ENCODE measurements at regions not wholly inside any gene's neighbourhood (a gene's known extent, or its start where the extent isn't known, plus 50 kb on each side); places are given as distances from the start of the nearest gene placed in this dataset.
A peak's percentile ranks its signal among the peaks of the same experiment; 100 is the strongest.

DNA sequence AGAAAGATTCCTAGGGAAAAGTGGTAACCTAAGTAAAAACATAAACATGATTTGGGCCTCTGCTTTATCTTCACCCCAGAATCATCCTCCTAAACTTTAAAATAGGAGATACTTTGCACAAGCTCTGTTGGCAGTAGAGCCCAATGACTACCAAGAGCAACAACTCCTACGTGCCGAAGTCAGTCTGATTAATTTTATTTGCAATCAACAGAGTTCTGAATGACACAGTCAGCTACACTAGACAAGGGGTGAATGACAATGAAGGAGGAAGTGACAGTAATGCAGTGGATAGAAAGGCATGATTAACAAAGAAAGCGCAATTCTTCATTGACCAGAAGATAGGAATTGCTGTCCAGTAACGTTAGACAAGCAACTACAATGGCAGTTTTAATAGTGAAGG is 957.9 kb upstream of the USP15 start (continued):
- TF ChIP-seq, protein P1, sequence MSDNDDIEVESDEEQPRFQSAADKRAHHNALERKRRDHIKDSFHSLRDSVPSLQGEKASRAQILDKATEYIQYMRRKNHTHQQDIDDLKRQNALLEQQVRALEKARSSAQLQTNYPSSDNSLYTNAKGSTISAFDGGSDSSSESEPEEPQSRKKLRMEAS (IDR thresholded peaks at IDR 0.05) = no peak

DNA sequence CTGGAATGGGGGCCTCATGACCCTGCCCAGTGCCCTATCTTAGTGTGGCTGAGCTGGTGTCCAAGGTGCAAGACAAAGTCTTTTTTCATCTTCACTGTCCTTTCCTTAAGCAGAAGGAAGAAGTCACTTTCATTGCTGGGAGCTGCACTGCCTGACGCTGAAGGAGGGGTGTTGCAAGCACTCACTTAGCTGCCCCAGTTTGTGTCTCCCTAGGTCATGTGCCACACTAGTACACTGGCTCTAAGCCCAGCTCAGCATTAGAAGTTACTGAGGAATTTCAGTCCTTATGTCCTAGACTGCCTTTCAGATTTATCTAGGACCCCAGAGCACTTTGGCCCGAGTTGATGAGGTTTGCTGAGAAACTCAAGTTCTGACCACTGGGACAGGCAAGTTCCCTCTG is 952.0 kb upstream of the USP15 start:
- 87% methylated on average over 2 of the region's 2 CpGs for WGBS
- H3K27ac ChIP-seq (ENCODE audit: low read depth in 1 of 2, low read length in 2 of 2) = no peak overlapping the region
- no peak for TF ChIP-seq FOXA1 (IDR thresholded peaks at IDR 0.05)

DNA sequence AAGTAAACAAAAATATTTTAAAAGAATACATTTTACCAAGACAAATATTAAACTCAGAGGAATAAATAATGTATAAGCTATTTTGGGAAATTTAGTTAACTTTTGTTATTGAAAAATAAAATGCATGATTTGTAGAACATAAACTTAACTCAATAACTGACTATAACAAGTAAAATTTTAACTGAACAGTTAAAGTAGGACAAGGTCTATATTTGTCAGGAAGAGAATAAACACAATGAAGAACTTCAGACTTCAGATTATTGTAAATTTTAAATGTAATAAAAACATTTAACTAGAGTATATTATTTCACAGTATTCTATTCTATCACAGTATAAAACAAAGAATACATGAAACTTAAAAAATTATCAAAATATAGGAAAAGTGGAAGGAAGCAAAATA is 948.8 kb upstream of the USP15 start:
- Histone ChIP-seq H3K4me3 (ENCODE audit: low read depth in 1 of 3, low read length in 3 of 3) (no peak overlapping the region), H3K9ac (ENCODE audit: low read depth in 1 of 2, low read length in 2 of 2) (no peak overlapping the region), H3K27ac (ENCODE audit: low read depth in 1 of 2, low read length in 2 of 2) (no peak overlapping the region), H3K4me1 (ENCODE audit: control insufficient read depth in 4 of 4, insufficient read depth in 4 of 4, low read length in 3 of 4) (peaks cover 0 to 6% (median 0%) of the 10 kb centered on the region in 4 donors), H3K9me3 (ENCODE audit: control insufficient read depth in 4 of 4, low read length in 3 of 4) (peaks cover 0 to 2% (median 0%) of the 10 kb centered on the region in 4 donors), H3K27me3 (ENCODE audit: control insufficient read depth in 4 of 4, insufficient read depth in 4 of 4, low read length in 3 of 4) (no peaks in the 10 kb centered on the region), H3K36me3 (ENCODE audit: control insufficient read depth in 4 of 4, insufficient read depth in 3 of 4, low read depth in 1 of 4, low read length in 3 of 4) (no peaks in the 10 kb centered on the region)
- no peak for DNase-seq (ENCODE audit: low spot score)
- TF ChIP-seq, protein P2, sequence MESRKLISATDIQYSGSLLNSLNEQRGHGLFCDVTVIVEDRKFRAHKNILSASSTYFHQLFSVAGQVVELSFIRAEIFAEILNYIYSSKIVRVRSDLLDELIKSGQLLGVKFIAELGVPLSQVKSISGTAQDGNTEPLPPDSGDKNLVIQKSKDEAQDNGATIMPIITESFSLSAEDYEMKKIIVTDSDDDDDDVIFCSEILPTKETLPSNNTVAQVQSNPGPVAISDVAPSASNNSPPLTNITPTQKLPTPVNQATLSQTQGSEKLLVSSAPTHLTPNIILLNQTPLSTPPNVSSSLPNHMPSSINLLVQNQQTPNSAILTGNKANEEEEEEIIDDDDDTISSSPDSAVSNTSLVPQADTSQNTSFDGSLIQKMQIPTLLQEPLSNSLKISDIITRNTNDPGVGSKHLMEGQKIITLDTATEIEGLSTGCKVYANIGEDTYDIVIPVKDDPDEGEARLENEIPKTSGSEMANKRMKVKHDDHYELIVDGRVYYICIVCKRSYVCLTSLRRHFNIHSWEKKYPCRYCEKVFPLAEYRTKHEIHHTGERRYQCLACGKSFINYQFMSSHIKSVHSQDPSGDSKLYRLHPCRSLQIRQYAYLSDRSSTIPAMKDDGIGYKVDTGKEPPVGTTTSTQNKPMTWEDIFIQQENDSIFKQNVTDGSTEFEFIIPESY (IDR thresholded peaks at IDR 0.05) = no peak
- TF ChIP-seq, protein P3, sequence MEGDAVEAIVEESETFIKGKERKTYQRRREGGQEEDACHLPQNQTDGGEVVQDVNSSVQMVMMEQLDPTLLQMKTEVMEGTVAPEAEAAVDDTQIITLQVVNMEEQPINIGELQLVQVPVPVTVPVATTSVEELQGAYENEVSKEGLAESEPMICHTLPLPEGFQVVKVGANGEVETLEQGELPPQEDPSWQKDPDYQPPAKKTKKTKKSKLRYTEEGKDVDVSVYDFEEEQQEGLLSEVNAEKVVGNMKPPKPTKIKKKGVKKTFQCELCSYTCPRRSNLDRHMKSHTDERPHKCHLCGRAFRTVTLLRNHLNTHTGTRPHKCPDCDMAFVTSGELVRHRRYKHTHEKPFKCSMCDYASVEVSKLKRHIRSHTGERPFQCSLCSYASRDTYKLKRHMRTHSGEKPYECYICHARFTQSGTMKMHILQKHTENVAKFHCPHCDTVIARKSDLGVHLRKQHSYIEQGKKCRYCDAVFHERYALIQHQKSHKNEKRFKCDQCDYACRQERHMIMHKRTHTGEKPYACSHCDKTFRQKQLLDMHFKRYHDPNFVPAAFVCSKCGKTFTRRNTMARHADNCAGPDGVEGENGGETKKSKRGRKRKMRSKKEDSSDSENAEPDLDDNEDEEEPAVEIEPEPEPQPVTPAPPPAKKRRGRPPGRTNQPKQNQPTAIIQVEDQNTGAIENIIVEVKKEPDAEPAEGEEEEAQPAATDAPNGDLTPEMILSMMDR (IDR thresholded peaks at IDR 0.05; ENCODE audit: low read depth, low read length, missing input control) = no peak
- TF ChIP-seq GABPA (IDR thresholded peaks at IDR 0.05 in 1 of 2, conservative IDR thresholded peaks at IDR 0.05 in 1 of 2) (no peak), SP1 (IDR thresholded peaks at IDR 0.05) (peak; percentile 11), HNF4A (conservative IDR thresholded peaks at IDR 0.05) (peak; percentile 15 to 64), YY1 (IDR thresholded peaks at IDR 0.05) (no peak)

More for the DNA sequence above, 952.0 kb upstream of the USP15 start:
- Histone ChIP-seq H3K4me3 (ENCODE audit: low read depth in 1 of 3, low read length in 3 of 3) (no peak overlapping the region), H3K36me3 (ENCODE audit: control insufficient read depth in 4 of 4, insufficient read depth in 3 of 4, low read depth in 1 of 4, low read length in 3 of 4) (no peaks in the 10 kb centered on the region), H3K9ac (ENCODE audit: low read depth in 1 of 2, low read length in 2 of 2) (no peak overlapping the region), H3K27me3 (ENCODE audit: control insufficient read depth in 4 of 4, insufficient read depth in 4 of 4, low read length in 3 of 4) (no peaks in the 10 kb centered on the region), H3K4me1 (ENCODE audit: control insufficient read depth in 4 of 4, insufficient read depth in 4 of 4, low read length in 3 of 4) (peaks cover 0 to 6% (median 0%) of the 10 kb centered on the region in 4 donors), H3K9me3 (ENCODE audit: control insufficient read depth in 4 of 4, low read length in 3 of 4) (peaks cover 0 to 2% (median 0%) of the 10 kb centered on the region in 4 donors)
- DNase-seq (ENCODE audit: low spot score) = no peak

DNA sequence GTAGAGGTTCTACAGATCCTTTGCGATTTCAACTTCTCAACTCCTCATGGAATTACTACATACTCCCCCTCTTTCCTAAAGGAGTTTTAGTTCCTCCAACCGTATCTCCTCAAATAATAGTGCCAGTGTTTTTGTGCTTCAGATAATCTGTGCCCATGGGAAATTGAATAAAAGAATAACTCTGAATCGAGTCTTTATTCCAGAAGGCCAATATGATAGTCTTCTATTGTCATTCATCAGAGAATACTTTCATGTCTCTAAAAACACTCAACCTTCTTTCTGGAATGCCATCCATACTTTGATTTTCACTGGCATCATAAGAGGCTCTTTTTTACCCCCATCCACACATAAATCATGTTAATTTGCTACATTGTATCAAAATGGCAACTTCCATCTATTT is 911.3 kb upstream of the USP15 start:
- no peak overlapping the region for H3K27ac ChIP-seq (ENCODE audit: low read depth in 1 of 2, low read length in 2 of 2)
- WGBS = 91% methylated on average over 3 of the region's 3 CpGs
- no peaks in the 10 kb centered on the region for H3K27me3 ChIP-seq (ENCODE audit: control insufficient read depth in 4 of 4, insufficient read depth in 4 of 4, low read length in 3 of 4)
- no peak for DNase-seq (ENCODE audit: low spot score)
- no peak overlapping the region for H3K4me3 ChIP-seq (ENCODE audit: low read depth in 1 of 3, low read length in 3 of 3)
- H3K9me3 ChIP-seq (ENCODE audit: control insufficient read depth in 4 of 4, low read length in 3 of 4) = no peaks in the 10 kb centered on the region
- no peaks in the 10 kb centered on the region for H3K36me3 ChIP-seq (ENCODE audit: control insufficient read depth in 4 of 4, insufficient read depth in 3 of 4, low read depth in 1 of 4, low read length in 3 of 4)
- no peaks in the 10 kb centered on the region for H3K4me1 ChIP-seq (ENCODE audit: control insufficient read depth in 4 of 4, insufficient read depth in 4 of 4, low read length in 3 of 4)
- no peak overlapping the region for H3K9ac ChIP-seq (ENCODE audit: low read depth in 1 of 2, low read length in 2 of 2)
- TF ChIP-seq GABPA (IDR thresholded peaks at IDR 0.05 in 1 of 2, conservative IDR thresholded peaks at IDR 0.05 in 1 of 2) (no peak), RXRA (IDR thresholded peaks at IDR 0.05) (no peak), TAF1 (conservative IDR thresholded peaks at IDR 0.05) (no peak), RAD21 (IDR thresholded peaks at IDR 0.05) (no peak), FOXA1 (IDR thresholded peaks at IDR 0.05) (no peak), YY1 (IDR thresholded peaks at IDR 0.05) (no peak), NR2F2 (IDR thresholded peaks at IDR 0.05) (no peak), HNF4G (IDR thresholded peaks at IDR 0.05) (no peak), SP1 (IDR thresholded peaks at IDR 0.05) (no peak), JUND (IDR thresholded peaks at IDR 0.05) (no peak), HNF4A (conservative IDR thresholded peaks at IDR 0.05) (no peak)
- TF ChIP-seq, protein P2 (IDR thresholded peaks at IDR 0.05) = no peak
- TF ChIP-seq, protein P1 (IDR thresholded peaks at IDR 0.05) = no peak
- TF ChIP-seq, protein P4, sequence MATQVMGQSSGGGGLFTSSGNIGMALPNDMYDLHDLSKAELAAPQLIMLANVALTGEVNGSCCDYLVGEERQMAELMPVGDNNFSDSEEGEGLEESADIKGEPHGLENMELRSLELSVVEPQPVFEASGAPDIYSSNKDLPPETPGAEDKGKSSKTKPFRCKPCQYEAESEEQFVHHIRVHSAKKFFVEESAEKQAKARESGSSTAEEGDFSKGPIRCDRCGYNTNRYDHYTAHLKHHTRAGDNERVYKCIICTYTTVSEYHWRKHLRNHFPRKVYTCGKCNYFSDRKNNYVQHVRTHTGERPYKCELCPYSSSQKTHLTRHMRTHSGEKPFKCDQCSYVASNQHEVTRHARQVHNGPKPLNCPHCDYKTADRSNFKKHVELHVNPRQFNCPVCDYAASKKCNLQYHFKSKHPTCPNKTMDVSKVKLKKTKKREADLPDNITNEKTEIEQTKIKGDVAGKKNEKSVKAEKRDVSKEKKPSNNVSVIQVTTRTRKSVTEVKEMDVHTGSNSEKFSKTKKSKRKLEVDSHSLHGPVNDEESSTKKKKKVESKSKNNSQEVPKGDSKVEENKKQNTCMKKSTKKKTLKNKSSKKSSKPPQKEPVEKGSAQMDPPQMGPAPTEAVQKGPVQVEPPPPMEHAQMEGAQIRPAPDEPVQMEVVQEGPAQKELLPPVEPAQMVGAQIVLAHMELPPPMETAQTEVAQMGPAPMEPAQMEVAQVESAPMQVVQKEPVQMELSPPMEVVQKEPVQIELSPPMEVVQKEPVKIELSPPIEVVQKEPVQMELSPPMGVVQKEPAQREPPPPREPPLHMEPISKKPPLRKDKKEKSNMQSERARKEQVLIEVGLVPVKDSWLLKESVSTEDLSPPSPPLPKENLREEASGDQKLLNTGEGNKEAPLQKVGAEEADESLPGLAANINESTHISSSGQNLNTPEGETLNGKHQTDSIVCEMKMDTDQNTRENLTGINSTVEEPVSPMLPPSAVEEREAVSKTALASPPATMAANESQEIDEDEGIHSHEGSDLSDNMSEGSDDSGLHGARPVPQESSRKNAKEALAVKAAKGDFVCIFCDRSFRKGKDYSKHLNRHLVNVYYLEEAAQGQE (IDR thresholded peaks at IDR 0.05) = no peak
- TF ChIP-seq, protein P5, sequence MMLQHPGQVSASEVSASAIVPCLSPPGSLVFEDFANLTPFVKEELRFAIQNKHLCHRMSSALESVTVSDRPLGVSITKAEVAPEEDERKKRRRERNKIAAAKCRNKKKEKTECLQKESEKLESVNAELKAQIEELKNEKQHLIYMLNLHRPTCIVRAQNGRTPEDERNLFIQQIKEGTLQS (IDR thresholded peaks at IDR 0.05) = no peak
